ACC112 (cell line): ENCODE measurements at regions not wholly inside any gene's neighbourhood (a gene's known extent, or its start where the extent isn't known, plus 50 kb on each side); places are given as distances from the start of the nearest gene placed in this dataset.

Experiments
- H2AFZ ChIP-seq: fragments of 200-600 bp; sonication (generic); one replicate; pipeline ENCODE4 v1.6.0; 2017; ENCODE audit warnings: antibody characterized with exemption, low read length; ENCODE audit not compliant: unreplicated experiment
- H3K27ac ChIP-seq: fragments of 200-600 bp; sonication (generic); 2 replicates; pipeline ENCODE4 v1.5.1; 2014; ENCODE audit warnings: low read depth, mild to moderate bottlenecking, antibody characterized with exemption, low read length, moderate library complexity
- H3K27me3 ChIP-seq: fragments of 200-600 bp; sonication (generic); 2 replicates; pipeline ENCODE4 v1.6.1; 2014; ENCODE audit warnings: mild to moderate bottlenecking, antibody characterized with exemption, low read length, moderate library complexity, mixed read lengths; ENCODE audit not compliant: insufficient read depth
- H3K36me3 ChIP-seq: fragments of 200-600 bp; sonication (generic); 2 replicates; pipeline ENCODE4 v1.6.1; 2016; ENCODE audit warnings: mild to moderate bottlenecking, antibody characterized with exemption, low read length, moderate library complexity, mixed read lengths; ENCODE audit not compliant: insufficient read depth
- H3K4me1 ChIP-seq: fragments of 200-600 bp; sonication (generic); one replicate; pipeline ENCODE4 v1.6.1; 2016; ENCODE audit warnings: low read length, mixed read lengths; ENCODE audit not compliant: insufficient read depth, unreplicated experiment, control insufficient read depth
- H3K4me3 ChIP-seq: fragments of 200-600 bp; sonication (generic); 2 replicates; pipeline ENCODE4 v1.5.1; 2014; ENCODE audit warnings: mild to moderate bottlenecking, low read depth, low read length
- H3K79me2 ChIP-seq: fragments of 200-600 bp; sonication (generic); one replicate; pipeline ENCODE4 v1.6.0; 2016; ENCODE audit warnings: low read length; ENCODE audit not compliant: control insufficient read depth, unreplicated experiment, insufficient read depth

DNA sequence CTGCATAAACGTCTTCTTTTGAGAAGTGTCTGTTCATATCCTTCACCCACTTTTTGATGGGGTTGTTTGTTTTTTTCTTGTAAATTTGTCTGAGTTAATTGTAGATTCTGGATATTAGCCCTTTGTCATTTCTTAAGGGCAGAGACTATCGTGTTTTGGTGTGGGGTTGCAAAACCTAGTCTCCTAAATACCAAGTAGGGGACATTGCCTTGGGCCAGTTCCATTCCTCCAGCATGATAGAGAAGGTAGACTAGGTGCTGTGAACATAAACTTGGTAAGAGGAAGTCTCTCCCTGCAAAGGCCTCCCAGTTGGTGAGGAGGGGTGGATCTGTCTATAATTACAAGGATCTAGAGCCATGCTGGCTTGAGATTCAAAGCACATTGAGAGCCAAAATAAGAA lies 390.7 kb downstream of the VRK1 start:
- H3K36me3 ChIP-seq = no peaks in the 10 kb centered on the region
- H3K4me1 ChIP-seq = no peaks in the 10 kb centered on the region
- no peaks in the 10 kb centered on the region for H3K79me2 ChIP-seq
- H3K27me3 ChIP-seq = no peaks in the 10 kb centered on the region
- no peak overlapping the region for H3K27ac ChIP-seq
- H3K4me3 ChIP-seq = no peak overlapping the region
- H2AFZ ChIP-seq = no peak overlapping the region

DNA sequence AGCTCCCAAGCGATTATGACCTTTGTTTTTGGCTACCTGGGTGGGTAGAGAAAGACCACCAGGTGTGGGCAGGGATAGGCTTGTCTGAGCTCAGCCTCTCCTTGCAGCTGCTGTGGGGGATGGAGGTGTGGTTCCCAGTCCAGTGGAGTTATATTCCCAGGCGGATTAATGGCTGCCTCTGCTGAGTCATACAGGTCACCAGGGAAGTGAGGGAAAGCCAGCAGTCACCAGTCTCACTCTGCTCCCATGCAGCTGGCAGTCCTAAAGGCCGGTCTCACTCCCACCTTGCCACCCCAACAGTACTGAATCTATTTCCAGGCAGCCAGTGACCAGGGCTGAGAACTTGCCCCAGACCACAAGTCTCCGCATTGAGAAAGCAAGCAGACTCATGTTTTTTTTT lies 399.2 kb downstream of the VRK1 start:
- no peak overlapping the region for H3K4me3 ChIP-seq
- H3K4me1 ChIP-seq = no peaks in the 10 kb centered on the region
- H2AFZ ChIP-seq = no peak overlapping the region
- H3K27ac ChIP-seq = no peak overlapping the region
- H3K36me3 ChIP-seq = no peaks in the 10 kb centered on the region
- no peaks in the 10 kb centered on the region for H3K79me2 ChIP-seq
- H3K27me3 ChIP-seq = no peaks in the 10 kb centered on the region

DNA sequence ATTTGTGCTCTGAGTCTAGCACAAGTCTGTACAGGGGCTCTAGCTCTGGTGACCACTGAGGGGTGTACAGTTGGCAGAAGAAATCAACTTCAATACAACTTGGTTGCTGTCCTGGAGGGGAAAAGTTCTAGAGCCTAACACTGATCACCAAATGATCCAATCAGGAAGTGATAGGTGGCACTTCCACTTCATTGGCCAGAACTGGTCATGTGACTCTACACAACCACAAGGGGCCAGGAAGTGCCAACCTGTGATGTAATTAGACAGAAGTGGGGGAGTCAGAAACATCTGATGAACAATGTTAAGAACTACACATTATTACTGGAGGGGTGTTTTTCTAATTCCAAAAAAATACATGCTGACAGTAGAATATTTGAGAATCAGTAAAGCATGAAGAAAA lies 401.6 kb downstream of the VRK1 start:
- H3K27me3 ChIP-seq = no peaks in the 10 kb centered on the region
- H3K4me1 ChIP-seq = no peaks in the 10 kb centered on the region
- no peaks in the 10 kb centered on the region for H3K79me2 ChIP-seq
- H3K36me3 ChIP-seq = no peaks in the 10 kb centered on the region
- H3K4me3 ChIP-seq = no peak overlapping the region
- H2AFZ ChIP-seq = no peak overlapping the region
- no peak overlapping the region for H3K27ac ChIP-seq

DNA sequence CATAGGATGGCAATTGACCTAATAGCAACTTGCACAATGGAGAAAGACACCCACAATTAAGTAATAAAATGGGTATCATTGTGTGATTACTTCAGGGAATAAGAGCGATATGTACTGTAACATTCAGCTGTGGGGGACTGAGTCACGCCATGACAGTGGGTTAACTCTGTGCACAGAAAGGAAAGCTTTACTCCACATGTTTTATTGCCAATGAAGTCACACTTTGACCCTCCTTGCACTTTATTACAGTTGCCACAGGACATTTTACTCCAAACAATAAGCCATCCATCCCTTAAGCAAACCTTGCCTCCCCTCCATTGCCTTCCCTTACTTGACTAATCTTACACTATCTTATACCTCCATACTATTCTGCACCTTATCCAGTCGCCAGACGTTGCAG lies 403.1 kb downstream of the VRK1 start:
- Histone ChIP-seq H3K4me1 (no peaks in the 10 kb centered on the region), H3K36me3 (no peaks in the 10 kb centered on the region), H2AFZ (no peak overlapping the region), H3K27ac (no peak overlapping the region), H3K79me2 (no peaks in the 10 kb centered on the region), H3K4me3 (no peak overlapping the region), H3K27me3 (no peaks in the 10 kb centered on the region)

DNA sequence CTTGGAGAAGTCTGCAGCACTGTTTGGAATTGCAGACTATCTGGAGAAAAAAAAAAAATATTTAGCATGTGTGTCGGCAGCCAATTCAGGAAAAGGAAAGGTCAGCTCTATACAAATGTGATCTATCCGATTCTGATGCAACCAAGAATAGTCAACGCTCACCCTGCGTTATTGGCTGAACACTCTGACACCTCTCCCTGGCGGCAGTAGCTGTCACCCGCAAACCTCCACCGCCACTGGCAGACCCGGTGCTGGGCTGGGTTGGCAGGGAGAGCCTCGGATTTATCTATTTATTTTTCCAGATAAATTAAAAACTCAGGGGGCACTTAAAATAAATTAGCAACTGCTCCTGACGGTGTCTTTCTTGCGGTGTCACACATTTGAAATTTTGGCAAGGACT lies 409.7 kb downstream of the VRK1 start:
- Histone ChIP-seq H2AFZ (no peak overlapping the region), H3K27me3 (no peaks in the 10 kb centered on the region), H3K4me1 (no peaks in the 10 kb centered on the region), H3K27ac (no peak overlapping the region), H3K36me3 (no peaks in the 10 kb centered on the region), H3K4me3 (no peak overlapping the region), H3K79me2 (no peaks in the 10 kb centered on the region)

DNA sequence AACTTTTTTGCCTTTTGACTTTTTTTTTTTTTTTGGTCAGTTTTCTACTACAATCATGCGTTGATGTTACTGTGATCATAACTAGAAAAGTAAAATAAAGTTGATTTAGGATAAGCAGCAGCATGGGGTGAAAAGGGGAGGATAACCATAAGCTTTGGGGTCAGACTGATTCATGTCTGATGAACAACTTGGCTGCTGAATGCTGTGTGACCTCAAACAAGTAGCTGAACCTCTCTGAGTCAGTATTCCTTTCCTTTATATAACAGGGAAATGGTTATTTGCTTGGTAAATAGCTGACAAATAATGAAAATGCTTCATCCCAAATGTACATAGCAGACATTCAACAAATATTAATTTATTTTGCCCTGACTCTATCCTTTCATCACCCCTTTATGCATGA lies 413.0 kb downstream of the VRK1 start:
- no peaks in the 10 kb centered on the region for H3K4me1 ChIP-seq
- H2AFZ ChIP-seq = no peak overlapping the region
- no peaks in the 10 kb centered on the region for H3K36me3 ChIP-seq
- no peaks in the 10 kb centered on the region for H3K79me2 ChIP-seq
- no peak overlapping the region for H3K27ac ChIP-seq
- no peaks in the 10 kb centered on the region for H3K27me3 ChIP-seq
- H3K4me3 ChIP-seq = no peak overlapping the region

DNA sequence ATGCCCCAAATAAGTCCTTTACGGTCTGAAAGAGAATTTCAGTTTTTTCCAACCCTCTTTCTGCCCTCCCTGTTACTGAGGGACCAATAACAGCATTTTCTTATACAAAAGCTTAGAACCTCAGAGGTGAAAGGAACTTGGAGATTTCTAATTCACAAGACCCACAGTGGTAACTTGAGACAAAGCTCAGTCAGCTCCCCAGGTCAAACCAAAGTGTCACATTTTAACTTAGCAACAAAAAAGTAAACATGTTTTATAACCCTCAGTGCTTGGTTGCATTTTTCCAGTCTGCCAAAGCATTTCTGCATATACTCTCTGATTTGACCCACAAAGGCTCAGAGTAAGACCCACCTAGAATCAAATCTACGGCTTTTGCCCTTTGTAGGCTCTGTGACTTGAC lies 415.2 kb downstream of the VRK1 start:
- no peaks in the 10 kb centered on the region for H3K36me3 ChIP-seq
- H2AFZ ChIP-seq = no peak overlapping the region
- H3K27ac ChIP-seq = no peak overlapping the region
- H3K27me3 ChIP-seq = no peaks in the 10 kb centered on the region
- H3K79me2 ChIP-seq = no peaks in the 10 kb centered on the region
- H3K4me3 ChIP-seq = no peak overlapping the region
- no peaks in the 10 kb centered on the region for H3K4me1 ChIP-seq

DNA sequence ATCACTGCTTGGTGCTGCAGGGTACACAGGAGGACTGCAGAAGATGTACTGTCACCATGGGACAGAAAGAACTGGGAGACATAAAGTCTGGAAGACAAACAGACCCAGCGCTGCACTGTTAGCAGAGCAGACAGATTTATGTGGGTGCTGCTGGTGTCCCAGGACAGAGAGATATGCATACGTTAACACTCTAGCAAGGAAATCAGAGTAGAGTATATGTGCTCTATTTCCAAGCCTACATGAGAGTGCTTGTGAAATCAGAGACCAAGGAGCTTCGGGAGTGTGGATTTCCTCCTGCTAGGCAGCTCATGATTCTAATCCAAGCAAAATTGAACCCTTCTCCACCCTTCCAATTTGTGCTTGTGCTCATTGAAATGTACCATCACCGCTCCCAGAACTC lies 416.5 kb downstream of the VRK1 start:
- Histone ChIP-seq H3K4me3 (no peak overlapping the region), H2AFZ (no peak overlapping the region), H3K4me1 (no peaks in the 10 kb centered on the region), H3K36me3 (no peaks in the 10 kb centered on the region), H3K27ac (no peak overlapping the region), H3K79me2 (no peaks in the 10 kb centered on the region), H3K27me3 (0 out of 2 replicates have a peak, but pooled peaks cover under 1% of the 10 kb centered on the region)

DNA sequence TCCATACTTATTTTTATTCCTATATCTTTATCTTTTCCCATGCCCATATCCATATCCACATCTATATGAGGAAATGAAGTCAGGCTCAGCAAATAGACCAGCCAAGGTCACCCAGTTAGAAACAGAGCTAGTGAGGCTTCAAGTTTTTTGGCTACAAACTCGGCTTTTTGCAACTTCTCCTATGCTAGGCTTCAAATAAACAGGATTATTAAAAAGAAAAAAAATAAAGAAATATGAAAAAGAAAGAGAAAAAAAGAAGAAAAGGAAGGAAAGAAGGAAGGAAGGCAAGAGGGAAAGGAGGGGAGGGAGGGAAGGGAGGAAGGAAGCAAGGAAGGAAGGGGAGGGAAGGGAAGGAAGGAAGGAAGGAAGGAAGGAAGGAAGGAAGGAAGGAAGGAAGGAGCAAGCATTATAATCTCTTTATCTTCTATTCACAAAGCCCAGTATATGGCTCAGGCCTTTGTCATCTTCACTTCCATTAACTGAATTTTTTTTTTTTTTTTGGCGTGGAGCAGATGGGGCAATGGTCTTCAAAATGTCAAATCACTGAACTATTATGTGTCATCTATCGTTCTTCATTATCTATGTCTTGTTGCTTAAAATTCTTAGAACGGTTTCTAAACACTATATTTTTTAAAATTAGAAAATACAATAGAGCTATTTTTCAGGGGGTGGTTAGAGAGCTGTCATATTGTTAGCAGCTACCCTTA lies 418.2 kb downstream of the VRK1 start:
- Histone ChIP-seq H3K79me2 (no peaks in the 10 kb centered on the region), H3K4me1 (no peaks in the 10 kb centered on the region), H3K27me3 (peaks cover 7% of the 10 kb centered on the region; the same call in 1 of the 2 replicates), H3K27ac (no peak overlapping the region), H3K4me3 (no peak overlapping the region), H2AFZ (no peak overlapping the region), H3K36me3 (no peaks in the 10 kb centered on the region)

DNA sequence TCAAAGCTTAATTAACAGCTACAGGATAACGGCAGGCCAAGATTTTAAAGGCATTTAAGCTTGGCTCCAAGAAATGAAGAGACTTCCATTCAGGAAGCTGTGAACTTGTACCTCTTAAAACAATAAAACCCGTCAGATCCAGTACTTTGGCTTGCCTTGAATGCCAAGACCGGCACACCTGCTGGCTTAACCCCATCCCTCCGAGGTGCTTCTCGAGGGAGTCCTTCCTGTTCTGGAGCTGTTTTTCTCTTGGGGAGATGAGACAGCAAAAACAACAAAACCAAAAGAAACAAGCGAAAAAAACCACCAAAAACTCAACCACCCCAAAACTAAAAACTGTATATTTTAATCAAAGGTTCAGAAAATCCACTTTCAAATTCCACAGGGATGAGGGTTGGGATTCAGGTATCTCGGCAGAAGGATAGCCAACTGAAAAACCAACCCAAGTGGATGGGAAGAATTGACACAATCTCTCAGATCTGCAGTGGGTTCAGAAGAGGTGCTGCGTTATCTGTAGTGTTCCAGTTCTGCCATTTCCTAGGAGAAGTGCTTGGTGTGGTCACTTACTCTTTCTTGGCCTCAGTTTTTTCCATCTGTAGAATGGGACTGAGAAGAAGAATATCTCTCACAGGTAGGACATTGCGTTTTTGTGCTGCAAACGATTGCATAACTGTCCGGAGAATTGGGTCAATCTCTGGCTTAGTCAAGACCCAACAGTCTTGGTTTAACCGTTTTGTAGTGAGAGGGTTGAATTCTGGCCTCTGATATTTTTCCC lies 420.1 kb downstream of the VRK1 start:
- Histone ChIP-seq H3K4me1 (no peaks in the 10 kb centered on the region), H3K27me3 (peaks cover 7% of the 10 kb centered on the region; the same call in 1 of the 2 replicates), H3K4me3 (no peak overlapping the region), H3K79me2 (no peaks in the 10 kb centered on the region), H3K27ac (no peak overlapping the region), H2AFZ (no peak overlapping the region), H3K36me3 (no peaks in the 10 kb centered on the region)

DNA sequence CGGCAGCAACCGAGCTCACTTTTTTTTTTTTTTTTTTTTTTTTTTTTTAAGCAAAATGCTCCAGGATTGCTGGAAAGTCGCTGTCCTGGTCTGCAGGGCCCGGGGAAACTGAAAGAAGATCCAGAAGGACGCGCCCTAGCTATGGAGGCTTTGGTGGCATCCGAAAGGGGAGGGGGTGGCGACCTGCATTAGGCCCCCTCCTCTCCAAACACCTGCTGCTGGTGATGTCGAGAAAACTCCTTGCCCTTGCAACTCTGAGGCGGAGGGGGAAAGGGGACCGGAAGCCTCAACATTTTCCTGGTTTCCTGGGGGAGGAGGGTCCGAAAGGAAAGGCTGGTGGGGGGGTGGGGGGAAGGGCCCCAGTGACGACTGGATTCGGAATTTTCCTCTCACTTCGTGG lies 421.1 kb downstream of the VRK1 start:
- no peak overlapping the region for H3K4me3 ChIP-seq

More for the DNA sequence above, 421.1 kb downstream of the VRK1 start:
- Histone ChIP-seq H3K79me2 (no peaks in the 10 kb centered on the region), H3K27ac (no peak overlapping the region), H3K4me1 (no peaks in the 10 kb centered on the region), H3K36me3 (no peaks in the 10 kb centered on the region), H3K27me3 (peaks cover 7% of the 10 kb centered on the region; the same call in 1 of the 2 replicates), H2AFZ (no peak overlapping the region)
